GM12878 (cell line): ENCODE measurements at regions not wholly inside any gene's neighbourhood (a gene's known extent, or its start where the extent isn't known, plus 50 kb on each side); places are given as distances from the start of the nearest gene placed in this dataset.

Experiments used
- ATAC-seq: fragments of 200-7000 bp; cut with Tn5 transposase; 3 replicates; pipeline ENCODE4 v1.9.1; 2020; ENCODE audit warnings: mild to moderate bottlenecking, moderate library complexity
- BruUV-seq: library from RNA; stranded (reverse); fragments of 400-500 nt; replicated peaks from 2 replicates; lab custom pipeline; 2021; lab: Mats Ljungman, UMichigan
- CTCF ChIA-PET: fragments of 300-600 bp; sonication (Branson Sonifier 250); formaldehyde crosslinking; extraction: SDS; loops from one replicate; lab custom pipeline; 2021; ENCODE audit warnings: inconsistent platforms; lab: Yijun Ruan, JAX
- POLR2A ChIA-PET: fragments of 350-600 bp; formaldehyde crosslinking; extraction: SDS; loops from one replicate; lab custom pipeline; 2021; ENCODE audit warnings: inconsistent platforms; lab: Charles Lee
- RAD21 ChIA-PET: fragments of 300-600 bp; sonication (Branson Sonifier 250); formaldehyde crosslinking; loops from one replicate; lab custom pipeline; 2023; ENCODE audit warnings: antibody characterized with exemption; ENCODE audit not compliant: unreplicated experiment; lab: Charles Lee
- SMC1A ChIA-PET: fragments of 300-600 bp; sonication (Branson Sonifier 250); formaldehyde crosslinking; loops from one replicate; lab custom pipeline; 2023; ENCODE audit not compliant: unreplicated experiment, uncharacterized antibody; lab: Charles Lee
- DNase-seq: peaks from one replicate; pipeline ENCODE4 v3.0.0-alpha.2; 2011; ENCODE audit warnings: low read depth, low spot score
- FAIRE-seq: peaks from 3 replicates; lab custom pipeline; 2011; peaks lifted over from hg19 to GRCh38; lab: Jason Lieb, UNC
- H2AFZ ChIP-seq: 2 replicates; pipeline ENCODE4 v1.6.0; 2011; ENCODE audit warnings: low read depth, low read length, control low read depth; ENCODE audit not compliant: control insufficient read depth
- H3K27ac ChIP-seq: 2 replicates; pipeline ENCODE4 v1.5.1; 2011; ENCODE audit warnings: control low read depth; ENCODE audit not compliant: control insufficient read depth, insufficient read depth
- H3K27me3 ChIP-seq, 2 experiments: replicated peaks in 1 of 2; 2 replicates each; pipeline versions ENCODE4 v1.6.0 to v1.6.1; 2011; ENCODE audit warnings: low read length in 1 of 2; ENCODE audit not compliant: control insufficient read depth in 2 of 2, insufficient read depth in 2 of 2
- H3K36me3 ChIP-seq, 2 experiments: 2 replicates each; pipeline ENCODE4 v1.5.1; 2011; ENCODE audit warnings: low read length in 1 of 2; ENCODE audit not compliant: control insufficient read depth in 2 of 2, insufficient read depth in 2 of 2
- H3K4me1 ChIP-seq: 2 replicates; pipeline ENCODE4 v1.6.1; 2011; ENCODE audit warnings: mild to moderate bottlenecking, low read length, moderate library complexity, mixed read lengths; ENCODE audit not compliant: control insufficient read depth, insufficient read depth
- H3K4me2 ChIP-seq: 2 replicates; pipeline ENCODE4 v1.6.0; 2011; ENCODE audit warnings: control low read depth; ENCODE audit not compliant: control insufficient read depth, insufficient read depth
- H3K4me3 ChIP-seq: fragments of 200-600 bp; sonication (generic); 2 replicates; pipeline ENCODE4 v1.5.1; 2016
- H3K79me2 ChIP-seq: 2 replicates; pipeline ENCODE4 v1.6.0; 2011; ENCODE audit warnings: low read length; ENCODE audit not compliant: control insufficient read depth, insufficient read depth
- H3K9ac ChIP-seq: 2 replicates; pipeline ENCODE4 v1.8.0; 2011; ENCODE audit warnings: low read length, control low read depth, mixed read lengths; ENCODE audit not compliant: control insufficient read depth, insufficient read depth
- H3K9me3 ChIP-seq: replicated peaks from 3 replicates; pipeline ENCODE4 v1.5.1; 2011; ENCODE audit warnings: mild to moderate bottlenecking, low read length; ENCODE audit not compliant: control insufficient read depth, insufficient read depth
- H4K20me1 ChIP-seq: 2 replicates; pipeline ENCODE4 v1.6.0; 2011; ENCODE audit not compliant: control insufficient read depth, insufficient read depth
- CREM ChIP-seq: IDR thresholded peaks from 2 replicates; pipeline ENCODE4 v1.6.1; 2014; ENCODE audit warnings: antibody characterized with exemption, low read depth
- ETV6 ChIP-seq, 2 experiments: fragments of 450-650 bp in 1 of 2; IDR thresholded peaks in 1 of 2; conservative IDR thresholded peaks in 1 of 2; 2 replicates each; pipeline ENCODE4 v1.6.1; 2014; ENCODE audit warnings: antibody characterized with exemption in 1 of 2, borderline replicate concordance in 1 of 2, low read depth in 1 of 2, mild to moderate bottlenecking in 1 of 2, moderate library complexity in 1 of 2
- EZH2 ChIP-seq: IDR thresholded peaks from 2 replicates; pipeline ENCODE4 v1.6.1; 2012; ENCODE audit warnings: low read depth, mild to moderate bottlenecking, control low read depth, inconsistent platforms, low read length, borderline replicate concordance; ENCODE audit not compliant: control insufficient read depth
- KDM1A ChIP-seq: fragments of 200-600 bp; sonication (generic); IDR thresholded peaks from 2 replicates; pipeline ENCODE4 v1.6.1; 2016; ENCODE audit warnings: borderline replicate concordance
- NBN ChIP-seq: fragments of 450-650 bp; IDR thresholded peaks from 2 replicates; pipeline ENCODE4 v1.6.1; 2016
- NFXL1 ChIP-seq: fragments of 450-650 bp; IDR thresholded peaks from 2 replicates; pipeline ENCODE4 v1.6.1; 2017; ENCODE audit warnings: antibody characterized with exemption, mild to moderate bottlenecking, borderline replicate concordance
- NR2C1 ChIP-seq: fragments of 450-650 bp; IDR thresholded peaks from 2 replicates; pipeline ENCODE4 v1.6.1; 2017; ENCODE audit warnings: antibody characterized with exemption, mild to moderate bottlenecking, moderate library complexity
- RCOR1 ChIP-seq: conservative IDR thresholded peaks from 2 replicates; pipeline ENCODE4 v1.6.1; 2012; ENCODE audit warnings: low read depth, low read length, improper control_type of control experiment
- SUPT20H ChIP-seq: IDR thresholded peaks from 2 replicates; pipeline ENCODE4 v1.6.1; 2011; ENCODE audit warnings: low read depth, mild to moderate bottlenecking, low read length, moderate library complexity, borderline replicate concordance; ENCODE audit not compliant: control insufficient read depth
- TCF12 ChIP-seq: IDR thresholded peaks from 2 replicates; pipeline ENCODE4 v1.6.1; 2011; ENCODE audit warnings: low read depth, mild to moderate bottlenecking, low read length
- TCF3 ChIP-seq: IDR thresholded peaks from 2 replicates; pipeline ENCODE4 v1.6.1; 2012; ENCODE audit warnings: low read depth, mild to moderate bottlenecking, low read length, borderline replicate concordance; ENCODE audit not compliant: insufficient read depth
- YY1 ChIP-seq: IDR thresholded peaks from 2 replicates; pipeline ENCODE4 v1.6.1; 2011; ENCODE audit warnings: low read depth, mild to moderate bottlenecking, low read length
- ZNF217 ChIP-seq: fragments of 450-650 bp; IDR thresholded peaks from 2 replicates; pipeline ENCODE4 v1.6.1; 2017; ENCODE audit warnings: antibody characterized with exemption, mild to moderate bottlenecking
- WGBS: methylation state at CpG from one replicate; pipeline ENCODE4 v1.1.6; 2016; ENCODE audit warnings: low lambda C conversion rate; ENCODE audit not compliant: insufficient replicate concordance, insufficient coverage; ENCODE audit errors: missing lambda C conversion rate; 5-methylcytosine and 5-hydroxymethylcytosine counted together
- in situ Hi-C: fragments of 300-500 bp; cut with MboI; formaldehyde crosslinking; loops from 9 replicates; pipeline ENCODE4 v1.14.3; 2018; ENCODE audit warnings: mixed read lengths
- intact Hi-C: fragments of 100-400 bp; cut with micrococcal nuclease; formaldehyde crosslinking; loops from one replicate; pipeline ENCODE4 v1.14.2; 2022; ENCODE audit not compliant: unreplicated experiment
- TF ChIP-seq, protein P1 (sequence below): IDR thresholded peaks from 2 replicates; pipeline ENCODE4 v1.6.1; 2012; ENCODE audit warnings: low read depth, low read length, improper control_type of control experiment
- TF ChIP-seq, protein P2 (sequence below): IDR thresholded peaks from 2 replicates; pipeline ENCODE4 v1.6.1; 2012; ENCODE audit warnings: improper control_type of control experiment, low read depth, low read length; ENCODE audit not compliant: insufficient replicate concordance
- TF ChIP-seq, protein P3 (sequence below): fragments of 450-650 bp; IDR thresholded peaks from 2 replicates; pipeline ENCODE4 v1.6.1; 2016; ENCODE audit warnings: mild to moderate bottlenecking, moderate library complexity, borderline replicate concordance

DNA sequence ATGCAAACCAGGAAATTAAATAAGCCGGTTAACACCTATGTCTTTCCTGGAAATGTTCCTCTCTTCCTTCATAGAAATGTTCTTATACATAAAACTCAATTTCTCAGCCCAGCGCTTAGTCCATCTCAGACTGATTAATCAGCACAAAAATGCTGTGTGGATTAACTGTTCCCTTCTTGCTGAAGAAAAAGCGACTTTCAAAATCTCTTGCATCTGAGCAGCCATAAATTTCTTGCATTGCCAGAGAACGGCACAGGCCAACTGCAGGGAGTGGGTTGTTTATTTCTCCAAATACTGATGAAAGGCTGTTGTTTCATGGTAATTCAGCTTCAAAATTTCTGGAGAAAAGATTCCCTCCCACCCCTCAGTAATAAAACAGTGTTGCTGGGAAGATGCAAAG is 517.6 kb downstream of the BTBD3 start:
- 38% methylated on average over 4 of the region's 4 CpGs for WGBS
- ChIA-PET CTCF (no interaction called here), RAD21 (no interaction called here), POLR2A (no interaction called here), SMC1A (no interaction called here)
- no peaks in the 10 kb centered on the region for H4K20me1 ChIP-seq
- no peaks in the 10 kb centered on the region for H3K27me3 ChIP-seq
- in situ Hi-C loops: no loop called here
- ATAC-seq (no peak), FAIRE-seq (no peak), DNase-seq (no peak)
- no peak overlapping the region for H3K4me3 ChIP-seq
- H3K36me3 ChIP-seq: no peaks in the 10 kb centered on the region
- H3K9ac ChIP-seq: no peak overlapping the region
- H3K4me2 ChIP-seq: no peak overlapping the region
- BruUV-seq: no TSS peak
- no peak overlapping the region for H2AFZ ChIP-seq
- H3K9me3 ChIP-seq: no peaks in the 10 kb centered on the region
- intact Hi-C loops: no loop called here
- no peaks in the 10 kb centered on the region for H3K4me1 ChIP-seq
- H3K27ac ChIP-seq: no peak overlapping the region
- no peaks in the 10 kb centered on the region for H3K79me2 ChIP-seq
- TF ChIP-seq EZH2: no peak
- TF ChIP-seq ZNF217: no peak
- no peak for TF ChIP-seq RCOR1
- no peak for TF ChIP-seq ETV6 (conservative IDR thresholded peaks at IDR 0.05 in 1 of 2, IDR thresholded peaks at IDR 0.05 in 1 of 2; ENCODE audit: borderline replicate concordance in 1 of 2, low read depth in 1 of 2)
- no peak for TF ChIP-seq YY1
- no peak for TF ChIP-seq KDM1A
- TF ChIP-seq SUPT20H: no peak
- no peak for TF ChIP-seq NFXL1
- TF ChIP-seq, protein P1, sequence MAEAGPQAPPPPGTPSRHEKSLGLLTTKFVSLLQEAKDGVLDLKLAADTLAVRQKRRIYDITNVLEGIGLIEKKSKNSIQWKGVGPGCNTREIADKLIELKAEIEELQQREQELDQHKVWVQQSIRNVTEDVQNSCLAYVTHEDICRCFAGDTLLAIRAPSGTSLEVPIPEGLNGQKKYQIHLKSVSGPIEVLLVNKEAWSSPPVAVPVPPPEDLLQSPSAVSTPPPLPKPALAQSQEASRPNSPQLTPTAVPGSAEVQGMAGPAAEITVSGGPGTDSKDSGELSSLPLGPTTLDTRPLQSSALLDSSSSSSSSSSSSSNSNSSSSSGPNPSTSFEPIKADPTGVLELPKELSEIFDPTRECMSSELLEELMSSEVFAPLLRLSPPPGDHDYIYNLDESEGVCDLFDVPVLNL: no peak
- no peak for TF ChIP-seq TCF3
- TF ChIP-seq, protein P2, sequence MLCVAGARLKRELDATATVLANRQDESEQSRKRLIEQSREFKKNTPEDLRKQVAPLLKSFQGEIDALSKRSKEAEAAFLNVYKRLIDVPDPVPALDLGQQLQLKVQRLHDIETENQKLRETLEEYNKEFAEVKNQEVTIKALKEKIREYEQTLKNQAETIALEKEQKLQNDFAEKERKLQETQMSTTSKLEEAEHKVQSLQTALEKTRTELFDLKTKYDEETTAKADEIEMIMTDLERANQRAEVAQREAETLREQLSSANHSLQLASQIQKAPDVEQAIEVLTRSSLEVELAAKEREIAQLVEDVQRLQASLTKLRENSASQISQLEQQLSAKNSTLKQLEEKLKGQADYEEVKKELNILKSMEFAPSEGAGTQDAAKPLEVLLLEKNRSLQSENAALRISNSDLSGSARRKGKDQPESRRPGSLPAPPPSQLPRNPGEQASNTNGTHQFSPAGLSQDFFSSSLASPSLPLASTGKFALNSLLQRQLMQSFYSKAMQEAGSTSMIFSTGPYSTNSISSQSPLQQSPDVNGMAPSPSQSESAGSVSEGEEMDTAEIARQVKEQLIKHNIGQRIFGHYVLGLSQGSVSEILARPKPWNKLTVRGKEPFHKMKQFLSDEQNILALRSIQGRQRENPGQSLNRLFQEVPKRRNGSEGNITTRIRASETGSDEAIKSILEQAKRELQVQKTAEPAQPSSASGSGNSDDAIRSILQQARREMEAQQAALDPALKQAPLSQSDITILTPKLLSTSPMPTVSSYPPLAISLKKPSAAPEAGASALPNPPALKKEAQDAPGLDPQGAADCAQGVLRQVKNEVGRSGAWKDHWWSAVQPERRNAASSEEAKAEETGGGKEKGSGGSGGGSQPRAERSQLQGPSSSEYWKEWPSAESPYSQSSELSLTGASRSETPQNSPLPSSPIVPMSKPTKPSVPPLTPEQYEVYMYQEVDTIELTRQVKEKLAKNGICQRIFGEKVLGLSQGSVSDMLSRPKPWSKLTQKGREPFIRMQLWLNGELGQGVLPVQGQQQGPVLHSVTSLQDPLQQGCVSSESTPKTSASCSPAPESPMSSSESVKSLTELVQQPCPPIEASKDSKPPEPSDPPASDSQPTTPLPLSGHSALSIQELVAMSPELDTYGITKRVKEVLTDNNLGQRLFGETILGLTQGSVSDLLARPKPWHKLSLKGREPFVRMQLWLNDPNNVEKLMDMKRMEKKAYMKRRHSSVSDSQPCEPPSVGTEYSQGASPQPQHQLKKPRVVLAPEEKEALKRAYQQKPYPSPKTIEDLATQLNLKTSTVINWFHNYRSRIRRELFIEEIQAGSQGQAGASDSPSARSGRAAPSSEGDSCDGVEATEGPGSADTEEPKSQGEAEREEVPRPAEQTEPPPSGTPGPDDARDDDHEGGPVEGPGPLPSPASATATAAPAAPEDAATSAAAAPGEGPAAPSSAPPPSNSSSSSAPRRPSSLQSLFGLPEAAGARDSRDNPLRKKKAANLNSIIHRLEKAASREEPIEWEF: no peak
- TF ChIP-seq NBN: no peak
- TF ChIP-seq NR2C1: no peak
- TF ChIP-seq CREM: no peak
- TF ChIP-seq, protein P3, sequence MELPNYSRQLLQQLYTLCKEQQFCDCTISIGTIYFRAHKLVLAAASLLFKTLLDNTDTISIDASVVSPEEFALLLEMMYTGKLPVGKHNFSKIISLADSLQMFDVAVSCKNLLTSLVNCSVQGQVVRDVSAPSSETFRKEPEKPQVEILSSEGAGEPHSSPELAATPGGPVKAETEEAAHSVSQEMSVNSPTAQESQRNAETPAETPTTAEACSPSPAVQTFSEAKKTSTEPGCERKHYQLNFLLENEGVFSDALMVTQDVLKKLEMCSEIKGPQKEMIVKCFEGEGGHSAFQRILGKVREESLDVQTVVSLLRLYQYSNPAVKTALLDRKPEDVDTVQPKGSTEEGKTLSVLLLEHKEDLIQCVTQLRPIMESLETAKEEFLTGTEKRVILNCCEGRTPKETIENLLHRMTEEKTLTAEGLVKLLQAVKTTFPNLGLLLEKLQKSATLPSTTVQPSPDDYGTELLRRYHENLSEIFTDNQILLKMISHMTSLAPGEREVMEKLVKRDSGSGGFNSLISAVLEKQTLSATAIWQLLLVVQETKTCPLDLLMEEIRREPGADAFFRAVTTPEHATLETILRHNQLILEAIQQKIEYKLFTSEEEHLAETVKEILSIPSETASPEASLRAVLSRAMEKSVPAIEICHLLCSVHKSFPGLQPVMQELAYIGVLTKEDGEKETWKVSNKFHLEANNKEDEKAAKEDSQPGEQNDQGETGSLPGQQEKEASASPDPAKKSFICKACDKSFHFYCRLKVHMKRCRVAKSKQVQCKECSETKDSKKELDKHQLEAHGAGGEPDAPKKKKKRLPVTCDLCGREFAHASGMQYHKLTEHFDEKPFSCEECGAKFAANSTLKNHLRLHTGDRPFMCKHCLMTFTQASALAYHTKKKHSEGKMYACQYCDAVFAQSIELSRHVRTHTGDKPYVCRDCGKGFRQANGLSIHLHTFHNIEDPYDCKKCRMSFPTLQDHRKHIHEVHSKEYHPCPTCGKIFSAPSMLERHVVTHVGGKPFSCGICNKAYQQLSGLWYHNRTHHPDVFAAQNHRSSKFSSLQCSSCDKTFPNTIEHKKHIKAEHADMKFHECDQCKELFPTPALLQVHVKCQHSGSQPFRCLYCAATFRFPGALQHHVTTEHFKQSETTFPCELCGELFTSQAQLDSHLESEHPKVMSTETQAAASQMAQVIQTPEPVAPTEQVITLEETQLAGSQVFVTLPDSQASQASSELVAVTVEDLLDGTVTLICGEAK: no peak
- no peak for TF ChIP-seq TCF12
